ENCODE measurements at regions not wholly inside any gene's neighbourhood (a gene's known extent, or its start where the extent isn't known, plus 50 kb on each side); places are given as distances from the start of the nearest gene placed in this dataset.

DNA sequence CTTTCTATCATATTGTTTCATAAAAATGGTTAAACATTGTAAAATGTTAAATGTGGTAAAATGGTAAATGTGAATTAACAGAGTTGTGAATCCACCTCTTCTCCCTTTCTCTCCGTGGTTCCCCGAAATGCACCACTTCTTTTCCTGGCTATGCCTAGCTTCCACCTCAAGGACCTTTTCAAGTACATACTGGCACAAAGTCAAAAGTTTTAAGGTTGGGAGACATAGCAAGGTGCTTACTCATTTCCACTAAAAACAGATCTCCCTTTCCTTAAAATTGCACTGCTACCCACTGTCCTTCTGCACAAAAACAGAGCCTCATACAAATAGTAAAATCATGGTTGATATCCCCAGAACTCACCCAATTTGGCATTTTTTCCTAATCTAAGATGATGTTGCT lies 558.2 kb downstream of the SLITRK6 start:
- Histone ChIP-seq H3K36me3 (no peaks in the 10 kb centered on the region), H3K4me1 (no peaks in the 10 kb centered on the region), H3K4me3 (no peak overlapping the region), H3K27me3 (no peaks in the 10 kb centered on the region), H3K27ac (no peak overlapping the region), H3K9me3 (no peaks in the 10 kb centered on the region)
- WGBS, 2 donors: 67 to 72% methylated on average over 2 of the region's 2 CpGs
- no peak for TF ChIP-seq EP300 (IDR thresholded peaks at IDR 0.05)
- DNase-seq (ENCODE audit: low spot score in 2 of 2): no peak

DNA sequence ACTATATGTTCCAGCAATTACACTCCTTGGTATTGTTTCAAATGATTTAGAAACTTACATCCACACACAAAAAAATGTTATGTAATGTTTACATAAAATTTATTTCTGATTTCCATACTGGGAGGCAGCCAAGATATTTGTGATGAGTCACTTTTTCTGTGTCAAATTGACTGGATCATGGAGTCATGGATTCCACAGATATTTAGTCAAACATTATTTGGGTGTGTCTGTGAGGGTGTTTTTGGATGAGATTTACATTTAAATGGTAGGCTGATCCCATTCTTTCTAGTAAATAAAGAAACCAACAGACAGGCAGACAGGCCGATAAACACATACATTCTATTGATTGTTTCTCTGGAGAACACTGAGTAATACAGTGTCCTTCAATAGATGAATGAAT lies 562.8 kb downstream of the SLITRK6 start:
- WGBS, 2 donors: 78 to 79% methylated on average over 1 of the region's 1 CpG
- no peak for DNase-seq (ENCODE audit: low spot score in 2 of 2)
- H3K9me3 ChIP-seq: no peaks in the 10 kb centered on the region
- no peak overlapping the region for H3K27ac ChIP-seq
- no peaks in the 10 kb centered on the region for H3K27me3 ChIP-seq
- TF ChIP-seq EP300 (IDR thresholded peaks at IDR 0.05) (no peak), POLR2A (IDR thresholded peaks at IDR 0.05) (no peak)
- TF ChIP-seq, protein P1, sequence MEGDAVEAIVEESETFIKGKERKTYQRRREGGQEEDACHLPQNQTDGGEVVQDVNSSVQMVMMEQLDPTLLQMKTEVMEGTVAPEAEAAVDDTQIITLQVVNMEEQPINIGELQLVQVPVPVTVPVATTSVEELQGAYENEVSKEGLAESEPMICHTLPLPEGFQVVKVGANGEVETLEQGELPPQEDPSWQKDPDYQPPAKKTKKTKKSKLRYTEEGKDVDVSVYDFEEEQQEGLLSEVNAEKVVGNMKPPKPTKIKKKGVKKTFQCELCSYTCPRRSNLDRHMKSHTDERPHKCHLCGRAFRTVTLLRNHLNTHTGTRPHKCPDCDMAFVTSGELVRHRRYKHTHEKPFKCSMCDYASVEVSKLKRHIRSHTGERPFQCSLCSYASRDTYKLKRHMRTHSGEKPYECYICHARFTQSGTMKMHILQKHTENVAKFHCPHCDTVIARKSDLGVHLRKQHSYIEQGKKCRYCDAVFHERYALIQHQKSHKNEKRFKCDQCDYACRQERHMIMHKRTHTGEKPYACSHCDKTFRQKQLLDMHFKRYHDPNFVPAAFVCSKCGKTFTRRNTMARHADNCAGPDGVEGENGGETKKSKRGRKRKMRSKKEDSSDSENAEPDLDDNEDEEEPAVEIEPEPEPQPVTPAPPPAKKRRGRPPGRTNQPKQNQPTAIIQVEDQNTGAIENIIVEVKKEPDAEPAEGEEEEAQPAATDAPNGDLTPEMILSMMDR (IDR thresholded peaks at IDR 0.05): no peak
- no peaks in the 10 kb centered on the region for H3K36me3 ChIP-seq
- no peaks in the 10 kb centered on the region for H3K4me1 ChIP-seq
- no peak overlapping the region for H3K4me3 ChIP-seq

DNA sequence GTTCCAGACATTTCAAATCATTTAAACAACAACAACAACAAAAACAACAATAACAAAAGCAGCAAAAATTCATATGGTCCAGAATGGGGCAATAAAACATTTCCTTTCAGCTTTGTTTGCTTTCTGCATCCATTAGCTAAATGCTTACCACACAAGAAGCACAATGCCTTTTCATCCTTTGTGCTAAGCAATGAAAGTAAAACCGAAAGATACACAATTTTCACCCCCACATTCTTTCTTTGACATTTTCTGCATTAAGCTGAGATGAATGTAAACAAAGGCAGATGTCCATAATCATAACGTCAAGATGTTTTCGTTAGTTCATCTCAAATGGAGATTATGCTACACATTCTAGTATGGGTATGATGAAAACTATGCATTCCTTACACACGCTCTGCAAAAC lies 568.5 kb downstream of the SLITRK6 start:
- WGBS, 2 donors: 34% methylated on average over 4 of the region's 4 CpGs
- Histone ChIP-seq H3K4me3 (no peak overlapping the region), H3K4me1 (no peaks in the 10 kb centered on the region), H3K36me3 (no peaks in the 10 kb centered on the region), H3K9me3 (no peaks in the 10 kb centered on the region), H3K27ac (no peak overlapping the region), H3K27me3 (no peaks in the 10 kb centered on the region)
- TF ChIP-seq EP300 (IDR thresholded peaks at IDR 0.05) (no peak), POLR2A (IDR thresholded peaks at IDR 0.05) (no peak)
- TF ChIP-seq, protein P1 (IDR thresholded peaks at IDR 0.05): no peak
- no peak for DNase-seq (ENCODE audit: low spot score in 2 of 2)

DNA sequence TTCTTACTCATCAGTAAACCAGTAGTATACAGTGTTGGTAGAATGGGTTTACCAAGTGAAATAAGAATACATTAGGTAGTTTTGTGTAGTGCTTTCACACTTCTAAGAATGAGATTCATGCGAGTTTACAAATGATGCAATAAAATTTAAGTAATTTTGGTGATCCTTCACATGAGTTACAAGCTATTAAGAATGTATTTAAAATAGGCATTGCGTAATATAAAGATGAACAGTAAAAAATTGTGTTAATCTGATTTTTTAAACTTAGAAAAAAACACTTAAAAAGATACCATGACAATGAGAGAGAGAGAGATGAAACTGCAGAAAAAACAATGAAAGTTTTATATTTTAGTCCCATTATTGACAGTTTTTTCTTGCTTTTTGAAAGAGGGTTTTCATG lies 570.5 kb downstream of the SLITRK6 start:
- no peaks in the 10 kb centered on the region for H3K9me3 ChIP-seq
- TF ChIP-seq EP300 (IDR thresholded peaks at IDR 0.05): no peak
- WGBS, 2 donors: 91 to 98% methylated on average over 2 of the region's 2 CpGs
- no peak for DNase-seq (ENCODE audit: low spot score in 2 of 2)
- no peak overlapping the region for H3K4me3 ChIP-seq
- H3K27me3 ChIP-seq: no peaks in the 10 kb centered on the region
- H3K36me3 ChIP-seq: no peaks in the 10 kb centered on the region
- peaks cover 0 to 5% (median 0%) of the 10 kb centered on the region in 4 donors for H3K4me1 ChIP-seq
- H3K27ac ChIP-seq: no peak overlapping the region

DNA sequence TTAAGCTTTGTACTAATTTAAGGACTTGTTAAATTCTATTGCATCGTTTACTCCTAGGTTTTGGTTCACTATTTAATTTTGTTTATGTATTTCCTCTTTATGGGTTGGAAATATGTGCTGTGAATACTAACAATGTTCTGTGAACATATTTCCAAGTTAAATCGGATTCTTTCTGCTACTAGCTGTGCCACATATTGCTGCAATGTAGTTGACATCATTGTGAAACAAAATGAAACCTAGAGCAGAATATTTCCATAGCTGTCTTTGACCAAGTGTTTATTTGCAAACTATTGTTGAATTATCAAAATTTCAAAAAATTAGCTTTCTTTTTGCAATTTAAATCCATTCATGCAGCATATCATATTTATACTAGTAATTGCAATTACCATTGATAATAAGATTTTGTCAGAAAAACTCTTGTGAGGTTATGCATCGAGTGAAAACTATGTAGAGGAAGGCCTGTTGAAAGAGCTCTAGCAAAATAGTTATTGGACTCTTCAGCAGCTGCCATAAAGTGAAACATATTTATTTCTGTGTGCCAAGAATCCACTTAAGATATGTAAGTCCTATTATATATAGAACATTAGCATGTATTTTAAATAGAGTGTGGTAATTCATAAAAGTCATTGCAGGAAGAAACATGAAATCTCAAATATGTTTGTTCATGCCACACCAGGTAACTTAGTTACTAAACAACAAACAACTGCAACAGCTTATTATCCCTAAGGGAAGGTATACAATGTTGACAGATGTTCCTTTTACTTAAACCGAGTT lies 575.1 kb downstream of the SLITRK6 start:
- no peak overlapping the region for H3K27ac ChIP-seq
- no peak for DNase-seq (ENCODE audit: low spot score in 2 of 2)
- H3K4me3 ChIP-seq: no peak overlapping the region
- H3K4me1 ChIP-seq: peaks cover 0 to 5% (median 0%) of the 10 kb centered on the region in 4 donors
- TF ChIP-seq EP300 (IDR thresholded peaks at IDR 0.05) (no peak), POLR2A (IDR thresholded peaks at IDR 0.05) (no peak)
- TF ChIP-seq, protein P1 (IDR thresholded peaks at IDR 0.05): no peak
- no peaks in the 10 kb centered on the region for H3K27me3 ChIP-seq
- 53 to 60% methylated on average over 4 of the region's 4 CpGs for WGBS, 2 donors
- no peaks in the 10 kb centered on the region for H3K9me3 ChIP-seq
- no peaks in the 10 kb centered on the region for H3K36me3 ChIP-seq

DNA sequence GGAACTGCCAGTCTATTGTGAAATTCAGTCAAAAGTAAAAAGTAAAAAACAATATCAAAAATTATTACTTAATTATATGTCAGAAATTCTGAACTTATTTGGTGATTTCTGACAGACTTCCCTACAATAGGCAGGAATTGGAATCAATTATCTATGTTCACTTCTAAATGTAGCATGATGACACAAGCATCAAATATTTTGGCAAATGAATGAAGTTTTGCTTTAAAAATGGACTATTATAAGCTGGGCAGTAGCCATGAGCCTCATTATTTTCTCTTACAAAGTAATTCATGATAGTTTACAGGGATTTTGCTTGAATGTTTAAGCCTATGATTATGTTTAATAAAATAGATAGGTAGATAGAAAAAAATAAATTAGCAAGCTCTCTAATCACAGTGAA lies 582.6 kb downstream of the SLITRK6 start:
- TF ChIP-seq, protein P1 (IDR thresholded peaks at IDR 0.05): no peak
- TF ChIP-seq EP300 (IDR thresholded peaks at IDR 0.05) (no peak), POLR2A (IDR thresholded peaks at IDR 0.05) (no peak)
- no peak overlapping the region for H3K4me3 ChIP-seq

More for the DNA sequence above, 582.6 kb downstream of the SLITRK6 start:
- Histone ChIP-seq H3K9me3 (no peaks in the 10 kb centered on the region), H3K27me3 (no peaks in the 10 kb centered on the region), H3K4me1 (no peaks in the 10 kb centered on the region), H3K36me3 (no peaks in the 10 kb centered on the region), H3K27ac (no peak overlapping the region)
- no peak for DNase-seq (ENCODE audit: low spot score in 2 of 2)

All from tibial nerve (tissue), 4 donors.